GM23338 (cell line): ENCODE measurements at regions not wholly inside any gene's neighbourhood (a gene's known extent, or its start where the extent isn't known, plus 50 kb on each side); places are given as distances from the start of the nearest gene placed in this dataset.

Experiments
- CREB1 ChIP-seq: fragments of 250-450 bp; sonication (Bioruptor Pico); IDR thresholded peaks from 2 replicates; pipeline ENCODE4 v1.5.0; 2020; ENCODE audit warnings: low read depth, mild to moderate bottlenecking, moderate library complexity
- CTCF ChIP-seq, 2 experiments: fragments of 200-600 bp in 1 of 2; sonication (generic) in 1 of 2; conservative IDR thresholded peaks; 2 replicates each; pipeline versions ENCODE4 v1.5.1 to v1.6.1; 2016 to 2017; ENCODE audit warnings: antibody characterized with exemption in 2 of 2, low read depth in 2 of 2, mild to moderate bottlenecking in 2 of 2, moderate library complexity in 1 of 2
- EZH2 ChIP-seq: fragments of 200-600 bp; sonication (generic); IDR thresholded peaks from one replicate; pipeline ENCODE4 v1.8.0; 2017; ENCODE audit warnings: antibody characterized with exemption, mild to moderate bottlenecking, low read depth; ENCODE audit not compliant: unreplicated experiment
- EZH2phosphoT487 ChIP-seq: fragments of 200-600 bp; sonication (generic); IDR thresholded peaks from one replicate; pipeline ENCODE4 v1.8.1; 2018; ENCODE audit warnings: antibody characterized with exemption; ENCODE audit not compliant: unreplicated experiment
- NANOG ChIP-seq: IDR thresholded peaks from 2 replicates; pipeline ENCODE4 v1.6.1; 2016; ENCODE audit warnings: antibody characterized with exemption, borderline replicate concordance
- REST ChIP-seq: IDR thresholded peaks from one replicate; pipeline ENCODE4 v1.6.1; 2018; ENCODE audit warnings: antibody characterized with exemption; ENCODE audit not compliant: unreplicated experiment

- TF ChIP-seq CTCF (conservative IDR thresholded peaks at IDR 0.05; ENCODE audit: low read depth in 2 of 2): no peak
- TF ChIP-seq EZH2phosphoT487: no peak
- no peak for TF ChIP-seq REST
- TF ChIP-seq EZH2: no peak
- no peak for TF ChIP-seq CREB1
- no peak for TF ChIP-seq NANOG
These were observed 1028.6 kb upstream of the CITED2 start for GRCh38 chr6:140403020-140403419.
